Femur (tissue), 1 donor: ENCODE measurements at regions not wholly inside any gene's neighbourhood (a gene's known extent, or its start where the extent isn't known, plus 50 kb on each side); places are given as distances from the start of the nearest gene placed in this dataset.

Source experiments
- DNase-seq: peaks from one replicate; pipeline ENCODE4 v3.0.0-alpha.2; 2017

- no peak for DNase-seq
Measured at GRCh38 chr3:170728181-170728580, 141.8 kb downstream of the RPL22L1 start.

- DNase-seq = no peak
Measured at GRCh38 chr3:170727754-170728153, 141.9 kb upstream of the SLC7A14 start.

GRCh38 chr3:170726976-170727661 is 141.2 kb upstream of the SLC7A14 start:
- no peak for DNase-seq

- DNase-seq = no peak
Measured at GRCh38 chr3:170725285-170725731, 139.4 kb upstream of the SLC7A14 start.

- no peak for DNase-seq
Measured at GRCh38 chr3:170724599-170725280, 138.9 kb upstream of the SLC7A14 start.

GRCh38 chr3:170723241-170723640 is 137.4 kb upstream of the SLC7A14 start:
- DNase-seq = no peak

GRCh38 chr3:170721563-170721962 is 135.7 kb upstream of the SLC7A14 start:
- DNase-seq = no peak

- no peak for DNase-seq
Measured at GRCh38 chr3:170719300-170719699, 133.4 kb upstream of the SLC7A14 start.

GRCh38 chr3:170718848-170719247 is 133.0 kb upstream of the SLC7A14 start:
- DNase-seq = no peak

GRCh38 chr3:170717410-170718402 is 131.8 kb upstream of the SLC7A14 start:
- no peak for DNase-seq

- no peak for DNase-seq
Measured at GRCh38 chr3:170716172-170716805, 130.4 kb upstream of the SLC7A14 start.

- DNase-seq = no peak
Measured at GRCh38 chr3:170714562-170715535, 129.0 kb upstream of the SLC7A14 start.

GRCh38 chr3:170714122-170714521 is 128.2 kb upstream of the SLC7A14 start:
- DNase-seq = no peak

GRCh38 chr3:170713653-170714052 is 127.8 kb upstream of the SLC7A14 start:
- DNase-seq = no peak

GRCh38 chr3:170712798-170713197 is 126.9 kb upstream of the SLC7A14 start:
- no peak for DNase-seq

GRCh38 chr3:170712336-170712735 is 126.5 kb upstream of the SLC7A14 start:
- no peak for DNase-seq

GRCh38 chr3:170711786-170712185 is 125.9 kb upstream of the SLC7A14 start:
- no peak for DNase-seq

GRCh38 chr3:170709046-170709445 is 123.2 kb upstream of the SLC7A14 start:
- no peak for DNase-seq

- no peak for DNase-seq
Measured at GRCh38 chr3:170707899-170708298, 122.0 kb upstream of the SLC7A14 start.

GRCh38 chr3:170705131-170705530 is 119.3 kb upstream of the SLC7A14 start:
- DNase-seq = no peak

- no peak for DNase-seq
Measured at GRCh38 chr3:170703121-170703588, 117.3 kb upstream of the SLC7A14 start.
